ENCODE measurements at regions not wholly inside any gene's neighbourhood (a gene's known extent, or its start where the extent isn't known, plus 50 kb on each side); places are given as distances from the start of the nearest gene placed in this dataset.

DNA sequence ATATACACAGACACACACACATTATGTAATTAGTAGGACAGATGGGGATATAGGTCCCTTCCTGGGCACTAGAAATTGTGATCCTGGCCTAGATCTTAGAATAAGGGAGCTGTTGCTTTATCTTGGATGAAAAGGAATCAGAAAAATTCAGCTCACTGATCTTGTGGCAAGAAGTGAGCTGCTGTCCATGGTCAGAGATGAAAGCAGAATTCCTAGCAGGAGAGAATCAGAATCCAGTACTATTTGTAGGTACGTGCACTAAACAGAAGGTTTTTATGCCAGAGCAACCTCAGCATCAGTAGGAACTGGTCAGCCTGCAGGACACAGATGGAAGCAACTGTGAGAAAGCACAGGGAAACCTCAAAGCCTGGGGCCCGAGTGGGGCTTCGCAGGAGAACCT is 549.2 kb upstream of the POM121L12 start:
- Mint-ChIP-seq H3K27ac (no peak overlapping the region), H3K27me3 (no peaks in the 10 kb centered on the region), H3K4me1 (no peaks in the 10 kb centered on the region), H3K36me3 (no peaks in the 10 kb centered on the region), H3K9me3 (peaks cover 0 to 24% (median 4%) of the 10 kb centered on the region in 8 donors), H3K4me3 (no peak overlapping the region)
- peaks cover 0 to 4% of the 10 kb centered on the region in 2 donors for H3K9me3 ChIP-seq (ENCODE audit: control insufficient read depth in 1 of 2, low read length in 2 of 2)
- ChIA-PET POLR2A (ENCODE audit: partially characterized antibody) (no interaction called here), CTCF (ENCODE audit: partially characterized antibody) (no interaction called here)
- H3K4me3 ChIP-seq (ENCODE audit: low read length in 2 of 2) = no peak overlapping the region
- H3K27ac ChIP-seq (ENCODE audit: low read depth, low read length) = no peak overlapping the region
- intact Hi-C loops (cut with micrococcal nuclease) = no loop called here
- no peaks in the 10 kb centered on the region for H3K4me1 ChIP-seq (ENCODE audit: insufficient read depth, low read length)
- H3K27me3 ChIP-seq (ENCODE audit: insufficient read depth, low read length) = no peaks in the 10 kb centered on the region
- no peak for DNase-seq
- H3K36me3 ChIP-seq (ENCODE audit: insufficient read depth, low read length) = no peaks in the 10 kb centered on the region

DNA sequence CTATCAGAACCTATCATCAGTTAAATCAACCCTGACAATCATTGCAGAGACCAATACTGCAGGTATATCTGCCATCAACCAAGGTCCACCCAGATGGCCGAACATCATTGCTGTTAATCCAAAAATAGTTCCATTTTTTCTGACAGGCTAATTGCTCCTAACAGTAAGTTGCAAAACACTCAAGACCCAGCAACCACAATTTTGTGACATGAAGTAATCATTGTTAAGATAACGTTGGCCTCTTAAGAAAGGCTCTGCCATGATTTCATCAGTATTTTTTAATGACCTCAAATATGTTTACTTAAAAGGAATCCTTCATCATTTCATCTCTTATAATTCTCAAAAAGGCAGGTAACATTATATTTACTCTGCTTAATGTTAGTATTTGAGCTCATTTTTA is 553.4 kb upstream of the POM121L12 start:
- no peaks in the 10 kb centered on the region for H3K36me3 ChIP-seq (ENCODE audit: insufficient read depth, low read length)
- Mint-ChIP-seq H3K27ac (no peak overlapping the region), H3K36me3 (no peaks in the 10 kb centered on the region), H3K27me3 (no peaks in the 10 kb centered on the region), H3K4me1 (no peaks in the 10 kb centered on the region), H3K9me3 (peaks cover 0 to 35% (median 3%) of the 10 kb centered on the region in 8 donors), H3K4me3 (no peak overlapping the region)
- ChIA-PET POLR2A (ENCODE audit: partially characterized antibody) (no interaction called here), CTCF (ENCODE audit: partially characterized antibody) (no interaction called here)
- intact Hi-C loops (cut with micrococcal nuclease) = no loop called here
- H3K4me1 ChIP-seq (ENCODE audit: insufficient read depth, low read length) = no peaks in the 10 kb centered on the region
- H3K27me3 ChIP-seq (ENCODE audit: insufficient read depth, low read length) = no peaks in the 10 kb centered on the region
- H3K27ac ChIP-seq (ENCODE audit: low read depth, low read length) = no peak overlapping the region
- no peak overlapping the region for H3K4me3 ChIP-seq (ENCODE audit: low read length in 2 of 2)
- no peak for DNase-seq
- H3K9me3 ChIP-seq (ENCODE audit: control insufficient read depth in 1 of 2, low read length in 2 of 2) = peaks cover 0 to 4% of the 10 kb centered on the region in 2 donors

DNA sequence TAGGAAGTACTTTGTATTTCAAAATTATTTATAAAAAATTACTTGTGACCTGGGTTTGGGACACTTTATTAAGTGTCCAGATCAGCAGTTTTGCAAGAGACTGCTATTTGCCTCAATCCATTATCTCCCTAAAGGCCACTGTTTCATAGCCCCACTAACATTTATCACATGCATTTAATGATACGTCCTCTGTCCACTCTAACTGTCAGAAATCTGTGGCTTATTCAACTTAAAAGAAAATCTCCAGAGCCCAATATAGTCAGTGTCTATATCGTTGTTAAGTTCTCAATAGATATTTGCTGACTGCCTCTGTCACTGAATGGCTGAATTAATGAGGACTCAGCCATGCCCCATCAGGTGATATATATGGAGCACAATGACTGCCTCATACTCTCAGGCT is 553.9 kb upstream of the POM121L12 start:
- intact Hi-C loops (cut with micrococcal nuclease) = no loop called here
- H3K27ac ChIP-seq (ENCODE audit: low read depth, low read length) = no peak overlapping the region
- no peaks in the 10 kb centered on the region for H3K36me3 ChIP-seq (ENCODE audit: insufficient read depth, low read length)
- no peak overlapping the region for H3K27ac Mint-ChIP-seq
- H3K27me3 Mint-ChIP-seq = no peaks in the 10 kb centered on the region
- DNase-seq = no peak
- no peak overlapping the region for H3K4me3 Mint-ChIP-seq
- POLR2A ChIA-PET (ENCODE audit: partially characterized antibody) = no interaction called here
- H3K9me3 Mint-ChIP-seq = peaks cover 0 to 31% (median 2%) of the 10 kb centered on the region in 8 donors
- no peaks in the 10 kb centered on the region for H3K4me1 ChIP-seq (ENCODE audit: insufficient read depth, low read length)
- no peaks in the 10 kb centered on the region for H3K27me3 ChIP-seq (ENCODE audit: insufficient read depth, low read length)
- no peak overlapping the region for H3K4me3 ChIP-seq (ENCODE audit: low read length in 2 of 2)
- peaks cover 0 to 4% of the 10 kb centered on the region in 2 donors for H3K9me3 ChIP-seq (ENCODE audit: control insufficient read depth in 1 of 2, low read length in 2 of 2)
- CTCF ChIA-PET (ENCODE audit: partially characterized antibody) = no interaction called here
- no peaks in the 10 kb centered on the region for H3K4me1 Mint-ChIP-seq
- no peaks in the 10 kb centered on the region for H3K36me3 Mint-ChIP-seq

DNA sequence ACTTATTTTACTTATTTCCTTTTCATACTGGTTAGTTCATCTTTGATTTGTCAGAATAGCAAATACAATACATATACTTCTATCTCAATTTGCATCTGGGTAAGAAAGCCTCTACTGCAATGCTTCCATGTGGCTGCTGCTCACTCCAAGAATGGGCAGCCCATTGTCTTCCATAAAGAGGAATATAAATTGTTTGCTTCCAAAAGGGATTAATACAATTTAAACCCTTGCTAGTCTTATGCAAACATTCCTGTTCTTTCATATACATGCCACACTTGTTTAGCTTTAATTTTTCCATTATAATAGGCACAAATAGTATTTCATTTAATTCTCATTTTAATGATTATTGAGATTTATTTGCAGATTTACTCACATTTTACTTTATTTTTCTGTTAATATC is 555.4 kb upstream of the POM121L12 start:
- POLR2A ChIA-PET (ENCODE audit: partially characterized antibody) = no interaction called here
- Mint-ChIP-seq H3K4me1 (no peaks in the 10 kb centered on the region), H3K9me3 (peaks cover 0 to 23% (median 2%) of the 10 kb centered on the region in 8 donors), H3K36me3 (no peaks in the 10 kb centered on the region), H3K27me3 (no peaks in the 10 kb centered on the region), H3K27ac (no peak overlapping the region), H3K4me3 (no peak overlapping the region)
- Histone ChIP-seq H3K36me3 (ENCODE audit: insufficient read depth, low read length) (no peaks in the 10 kb centered on the region), H3K27ac (ENCODE audit: low read depth, low read length) (no peak overlapping the region), H3K9me3 (ENCODE audit: control insufficient read depth in 1 of 2, low read length in 2 of 2) (peaks cover 0 to 4% of the 10 kb centered on the region in 2 donors), H3K4me3 (ENCODE audit: low read length in 2 of 2) (no peak overlapping the region), H3K27me3 (ENCODE audit: insufficient read depth, low read length) (no peaks in the 10 kb centered on the region), H3K4me1 (ENCODE audit: insufficient read depth, low read length) (no peaks in the 10 kb centered on the region)
- CTCF ChIA-PET (ENCODE audit: partially characterized antibody) = no interaction called here
- DNase-seq = no peak
- intact Hi-C loops (cut with micrococcal nuclease) = no loop called here

DNA sequence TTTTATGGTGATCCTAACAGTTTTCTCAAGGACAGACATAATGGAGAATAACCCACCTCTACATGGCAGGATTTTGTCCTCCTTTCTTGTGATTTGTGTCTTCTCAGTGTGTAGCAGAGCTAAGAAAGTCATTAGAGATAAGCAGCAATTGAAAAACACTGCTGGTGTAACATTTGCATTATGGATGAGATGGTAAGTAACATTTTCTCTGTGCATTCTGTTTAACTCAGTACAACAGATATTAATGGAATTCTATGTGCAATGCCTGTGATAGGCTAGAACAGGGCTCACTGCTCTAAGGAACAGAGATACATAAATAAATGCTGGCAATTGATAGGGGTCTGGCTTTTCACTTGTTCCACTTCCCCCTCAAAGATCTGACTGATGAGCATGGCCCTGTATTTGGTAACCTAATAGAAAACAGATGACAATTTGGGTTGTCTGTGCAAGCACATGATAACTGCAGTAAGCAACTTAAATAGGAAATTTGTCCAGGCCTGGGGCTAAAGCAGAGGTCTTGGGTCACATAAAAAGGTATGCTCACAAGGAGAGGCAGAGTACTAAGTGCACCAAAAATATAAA is 560.3 kb upstream of the POM121L12 start:
- no peaks in the 10 kb centered on the region for H3K27me3 ChIP-seq (ENCODE audit: insufficient read depth, low read length)
- no peaks in the 10 kb centered on the region for H3K36me3 ChIP-seq (ENCODE audit: insufficient read depth, low read length)
- Mint-ChIP-seq H3K36me3 (no peaks in the 10 kb centered on the region), H3K27ac (no peak overlapping the region), H3K27me3 (no peaks in the 10 kb centered on the region), H3K9me3 (peaks cover 0 to 23% (median 5%) of the 10 kb centered on the region in 8 donors), H3K4me1 (no peaks in the 10 kb centered on the region), H3K4me3 (no peak overlapping the region)
- CTCF ChIA-PET (ENCODE audit: partially characterized antibody) = no interaction called here
- no peak overlapping the region for H3K27ac ChIP-seq (ENCODE audit: low read depth, low read length)
- H3K4me3 ChIP-seq (ENCODE audit: low read length in 2 of 2) = no peak overlapping the region
- DNase-seq = no peak
- intact Hi-C loops (cut with micrococcal nuclease) = no loop called here
- H3K4me1 ChIP-seq (ENCODE audit: insufficient read depth, low read length) = no peaks in the 10 kb centered on the region
- POLR2A ChIA-PET (ENCODE audit: partially characterized antibody) = no interaction called here
- no peaks in the 10 kb centered on the region for H3K9me3 ChIP-seq (ENCODE audit: control insufficient read depth in 1 of 2, low read length in 2 of 2)

DNA sequence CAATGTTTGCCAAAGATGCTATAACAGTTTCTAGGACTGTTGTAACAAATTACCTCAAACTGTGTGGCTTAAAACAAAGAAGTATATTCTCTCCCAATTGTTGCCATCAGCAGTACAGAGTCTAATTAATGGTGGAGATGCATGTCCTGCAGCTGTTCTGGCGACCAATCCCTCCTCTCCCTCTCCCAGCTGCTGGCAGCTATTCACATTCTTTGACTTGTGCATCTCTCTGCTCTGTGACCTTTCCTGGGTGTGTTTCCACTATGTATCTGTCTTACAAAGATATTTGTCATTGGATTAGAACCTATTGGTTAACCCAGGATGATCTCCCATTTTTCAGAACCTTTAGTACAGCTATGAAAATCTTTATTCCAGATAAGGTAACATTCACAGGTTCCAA is 561.7 kb upstream of the POM121L12 start:
- Mint-ChIP-seq H3K9me3 (peaks cover 0 to 29% (median 8%) of the 10 kb centered on the region in 8 donors), H3K4me1 (no peaks in the 10 kb centered on the region), H3K4me3 (no peak overlapping the region), H3K27me3 (no peaks in the 10 kb centered on the region), H3K36me3 (no peaks in the 10 kb centered on the region), H3K27ac (no peak overlapping the region)
- Histone ChIP-seq H3K4me1 (ENCODE audit: insufficient read depth, low read length) (no peaks in the 10 kb centered on the region), H3K27ac (ENCODE audit: low read depth, low read length) (no peak overlapping the region), H3K36me3 (ENCODE audit: insufficient read depth, low read length) (no peaks in the 10 kb centered on the region), H3K4me3 (ENCODE audit: low read length in 2 of 2) (no peak overlapping the region), H3K9me3 (ENCODE audit: control insufficient read depth in 1 of 2, low read length in 2 of 2) (no peaks in the 10 kb centered on the region), H3K27me3 (ENCODE audit: insufficient read depth, low read length) (no peaks in the 10 kb centered on the region)
- CTCF ChIA-PET (ENCODE audit: partially characterized antibody) = no interaction called here
- POLR2A ChIA-PET (ENCODE audit: partially characterized antibody) = no interaction called here
- no peak for DNase-seq
- intact Hi-C loops (cut with micrococcal nuclease) = no loop called here

DNA sequence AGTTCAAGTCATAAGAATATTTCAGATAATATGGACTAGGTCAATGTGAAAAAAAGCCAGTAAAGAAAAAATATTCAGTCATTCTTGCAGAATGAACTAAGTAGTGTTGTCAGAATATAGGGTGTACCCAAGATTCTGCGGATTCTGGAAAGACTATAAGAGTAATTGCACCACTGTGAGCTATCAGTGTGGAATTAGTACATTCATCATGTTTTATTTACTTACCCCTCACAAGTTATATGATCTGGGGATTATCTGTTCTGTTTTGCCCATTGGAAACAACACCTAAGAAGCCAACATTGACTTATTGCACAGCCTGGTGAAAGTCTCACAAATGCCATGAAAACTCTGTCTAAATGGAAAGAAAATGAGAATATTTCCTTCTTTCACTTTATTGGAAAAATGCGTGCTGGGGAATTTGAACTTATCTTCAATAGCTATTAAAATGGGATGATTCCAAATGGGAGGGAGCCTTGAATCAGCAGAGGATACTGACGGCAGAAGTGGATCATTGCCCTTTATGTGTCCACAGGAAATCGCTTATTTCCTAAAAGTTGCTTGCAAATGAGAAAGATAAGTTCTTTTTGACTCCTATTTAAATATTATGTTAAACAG is 563.3 kb upstream of the POM121L12 start:
- ChIA-PET POLR2A (ENCODE audit: partially characterized antibody) (no interaction called here), CTCF (ENCODE audit: partially characterized antibody) (no interaction called here)
- no peaks in the 10 kb centered on the region for H3K9me3 ChIP-seq (ENCODE audit: control insufficient read depth in 1 of 2, low read length in 2 of 2)
- H3K4me1 ChIP-seq (ENCODE audit: insufficient read depth, low read length) = no peaks in the 10 kb centered on the region
- peaks cover 0 to 27% (median 11%) of the 10 kb centered on the region in 8 donors for H3K9me3 Mint-ChIP-seq
- H3K36me3 Mint-ChIP-seq = no peaks in the 10 kb centered on the region
- DNase-seq = no peak
- no peak overlapping the region for H3K27ac Mint-ChIP-seq
- H3K27me3 ChIP-seq (ENCODE audit: insufficient read depth, low read length) = no peaks in the 10 kb centered on the region
- no peaks in the 10 kb centered on the region for H3K4me1 Mint-ChIP-seq
- intact Hi-C loops (cut with micrococcal nuclease) = no loop called here
- H3K4me3 ChIP-seq (ENCODE audit: low read length in 2 of 2) = no peak overlapping the region
- no peaks in the 10 kb centered on the region for H3K27me3 Mint-ChIP-seq
- H3K4me3 Mint-ChIP-seq = no peak overlapping the region
- no peak overlapping the region for H3K27ac ChIP-seq (ENCODE audit: low read depth, low read length)
- H3K36me3 ChIP-seq (ENCODE audit: insufficient read depth, low read length) = no peaks in the 10 kb centered on the region

DNA sequence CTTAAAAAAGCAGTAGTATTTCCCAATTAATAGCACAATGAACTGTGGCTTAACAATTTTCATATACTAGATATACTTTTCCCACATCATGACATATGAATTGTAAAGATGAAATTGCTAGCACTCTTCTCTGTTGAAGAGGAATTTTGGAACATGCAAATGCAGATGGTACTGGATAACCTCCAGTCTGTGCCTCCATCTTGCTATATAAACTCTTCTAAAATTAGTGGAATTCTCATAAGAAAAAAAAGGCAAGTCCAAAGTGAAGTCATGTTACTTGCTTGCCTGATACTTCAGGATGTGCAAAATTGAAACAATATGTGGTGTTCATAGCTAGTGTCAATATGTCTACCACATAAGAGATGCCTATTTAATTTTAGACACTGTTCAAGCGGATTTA is 570.2 kb upstream of the POM121L12 start:
- Mint-ChIP-seq H3K27me3 (no peaks in the 10 kb centered on the region), H3K27ac (no peak overlapping the region), H3K36me3 (no peaks in the 10 kb centered on the region), H3K4me3 (no peak overlapping the region), H3K9me3 (peaks cover 4 to 31% (median 14%) of the 10 kb centered on the region in 8 donors), H3K4me1 (no peaks in the 10 kb centered on the region)
- no peaks in the 10 kb centered on the region for H3K36me3 ChIP-seq (ENCODE audit: insufficient read depth, low read length)
- H3K4me3 ChIP-seq (ENCODE audit: low read length in 2 of 2) = no peak overlapping the region
- DNase-seq = no peak
- H3K27ac ChIP-seq (ENCODE audit: low read depth, low read length) = no peak overlapping the region
- POLR2A ChIA-PET (ENCODE audit: partially characterized antibody) = no interaction called here
- H3K27me3 ChIP-seq (ENCODE audit: insufficient read depth, low read length) = no peaks in the 10 kb centered on the region
- intact Hi-C loops (cut with micrococcal nuclease) = no loop called here
- no peaks in the 10 kb centered on the region for H3K4me1 ChIP-seq (ENCODE audit: insufficient read depth, low read length)
- CTCF ChIA-PET (ENCODE audit: partially characterized antibody) = no interaction called here
- no peaks in the 10 kb centered on the region for H3K9me3 ChIP-seq (ENCODE audit: control insufficient read depth in 1 of 2, low read length in 2 of 2)

All from CD4-positive, alpha-beta memory T cell (primary cell).